ENCODE measurements at regions not wholly inside any gene's neighbourhood (a gene's known extent, or its start where the extent isn't known, plus 50 kb on each side); places are given as distances from the start of the nearest gene placed in this dataset.

DNA sequence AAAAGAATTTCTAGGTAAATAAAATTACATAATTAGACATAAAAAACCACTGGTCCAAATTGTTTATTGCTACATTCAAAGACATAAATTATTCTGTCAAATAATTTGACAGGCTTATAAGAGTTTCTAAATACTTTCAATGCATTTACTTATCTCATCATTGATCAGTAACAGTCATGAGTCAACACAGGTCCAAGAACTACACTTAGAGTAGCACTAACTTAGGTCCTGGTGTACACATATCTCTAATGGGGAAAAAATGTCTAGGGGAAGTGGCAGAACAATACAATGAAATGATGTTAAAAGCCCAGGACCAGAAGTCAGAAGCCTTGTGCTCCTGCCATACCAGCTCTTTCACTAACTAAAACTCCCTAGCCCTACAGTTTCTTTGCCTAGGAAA, 96.5 kb upstream of the SLCO6A1 start:
- no peak for TF ChIP-seq CTCF (IDR thresholded peaks at IDR 0.05; ENCODE audit: low read length, missing control alignments)
- DNase-seq (ENCODE audit: low read depth): no peak
- H3K4me3 ChIP-seq (replicated peaks; ENCODE audit: low read depth, low read length): no peak overlapping the region

DNA sequence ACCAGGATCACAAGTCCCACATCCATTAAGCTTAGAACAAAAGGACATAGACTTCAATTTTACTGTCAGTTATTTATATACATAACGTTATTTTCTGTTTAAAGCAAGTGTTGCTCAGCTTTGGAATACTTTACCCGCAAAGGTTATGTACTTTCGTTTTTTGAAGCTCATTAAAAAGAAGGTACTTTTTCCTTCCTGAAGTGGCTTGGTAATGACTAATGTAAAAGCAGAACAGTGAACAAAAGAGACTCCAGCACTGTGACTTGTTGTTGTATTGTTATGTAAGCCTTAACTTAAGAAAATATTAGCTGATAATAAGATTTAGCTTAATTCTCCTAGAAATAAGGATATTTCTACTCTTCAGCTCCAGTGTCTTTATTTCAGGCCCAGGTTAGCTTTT, 97.3 kb upstream of the SLCO6A1 start:
- DNase-seq (ENCODE audit: low read depth): no peak
- H3K4me3 ChIP-seq (replicated peaks; ENCODE audit: low read depth, low read length): no peak overlapping the region
- no peak for TF ChIP-seq CTCF (IDR thresholded peaks at IDR 0.05; ENCODE audit: low read length, missing control alignments)

DNA sequence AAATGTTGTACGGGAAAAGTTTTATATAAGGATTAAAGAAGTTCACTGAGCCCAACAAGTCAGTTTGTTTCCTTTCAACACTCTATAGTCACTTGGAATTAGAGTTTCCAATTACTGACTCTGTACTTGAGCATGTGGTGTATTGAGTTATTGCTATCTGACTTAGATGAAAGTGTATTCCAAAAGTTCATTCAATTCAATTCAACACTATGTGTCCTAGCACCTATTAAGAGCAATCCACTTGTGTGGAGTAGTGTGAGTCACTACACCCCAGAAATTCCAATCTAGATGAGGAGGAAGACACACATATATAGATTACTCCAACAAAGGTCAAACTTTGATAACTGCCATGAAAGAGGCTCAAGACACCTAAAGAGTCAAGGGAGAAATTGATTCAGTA, 98.2 kb upstream of the SLCO6A1 start:
- DNase-seq (ENCODE audit: low read depth): no peak
- H3K4me3 ChIP-seq (replicated peaks; ENCODE audit: low read depth, low read length): no peak overlapping the region
- TF ChIP-seq CTCF (IDR thresholded peaks at IDR 0.05; ENCODE audit: low read length, missing control alignments): no peak

- H3K4me3 ChIP-seq (replicated peaks; ENCODE audit: low read depth, low read length): no peak overlapping the region
- TF ChIP-seq CTCF (IDR thresholded peaks at IDR 0.05; ENCODE audit: low read length, missing control alignments): no peak
- DNase-seq (ENCODE audit: low read depth): no peak
Measured at GRCh38 chr5:102599289-102599688, 100.5 kb upstream of the SLCO6A1 start.

DNA sequence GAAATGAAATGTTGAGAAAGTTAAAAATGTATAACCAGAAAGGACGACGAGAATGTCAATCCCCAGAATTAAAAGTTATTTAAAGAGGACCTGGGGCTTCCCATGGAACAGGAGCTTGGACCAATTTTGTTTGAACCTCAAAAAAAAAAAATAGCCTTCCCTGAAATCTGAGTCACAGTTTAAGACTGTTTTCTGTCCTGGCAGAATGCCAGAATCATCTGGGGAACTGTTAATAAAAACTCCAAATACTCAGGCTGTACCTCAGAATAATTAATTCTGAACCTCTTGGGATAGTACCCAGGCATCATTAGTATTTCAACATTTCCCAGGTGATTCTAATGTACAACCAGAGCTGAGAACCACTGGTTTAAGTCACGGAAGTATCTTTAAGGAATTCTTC, 102.2 kb upstream of the SLCO6A1 start:
- peak; percentile 6 for DNase-seq (ENCODE audit: low read depth)
- no peak overlapping the region for H3K4me3 ChIP-seq (replicated peaks; ENCODE audit: low read depth, low read length)
- no peak for TF ChIP-seq CTCF (IDR thresholded peaks at IDR 0.05; ENCODE audit: low read length, missing control alignments)

- DNase-seq (ENCODE audit: low read depth): no peak
- no peak for TF ChIP-seq CTCF (IDR thresholded peaks at IDR 0.05; ENCODE audit: low read length, missing control alignments)
- no peak overlapping the region for H3K4me3 ChIP-seq (replicated peaks; ENCODE audit: low read depth, low read length)
Measured at GRCh38 chr5:102603670-102604069, 104.9 kb upstream of the SLCO6A1 start.

GRCh38 chr5:102608414-102608813, 109.6 kb upstream of the SLCO6A1 start:
- no peak for DNase-seq (ENCODE audit: low read depth)
- no peak overlapping the region for H3K4me3 ChIP-seq (replicated peaks; ENCODE audit: low read depth, low read length)
- TF ChIP-seq CTCF (IDR thresholded peaks at IDR 0.05; ENCODE audit: low read length, missing control alignments): no peak
